HepG2 (cell line): ENCODE measurements at regions not wholly inside any gene's neighbourhood (a gene's known extent, or its start where the extent isn't known, plus 50 kb on each side); places are given as distances from the start of the nearest gene placed in this dataset.

Experiments
- BCLAF1 ChIP-seq: fragments of 450-650 bp; IDR thresholded peaks from 2 replicates; pipeline ENCODE4 v1.6.1; 2017; ENCODE audit warnings: mild to moderate bottlenecking
- CHCHD3 ChIP-seq: sonication (generic); formaldehyde crosslinking; IDR thresholded peaks from 2 replicates; pipeline ENCODE4 v1.8.0; 2022; ENCODE audit warnings: mild to moderate bottlenecking, missing genetic modification reagents, moderate library complexity
- CTCF ChIP-seq: sonication (generic); formaldehyde crosslinking; IDR thresholded peaks from 2 replicates; pipeline ENCODE4 v1.5.0; 2020; ENCODE audit warnings: mild to moderate bottlenecking, missing genetic modification reagents, moderate library complexity
- EP300 ChIP-seq, 3 experiments: sonication (generic) in 1 of 3; formaldehyde crosslinking in 1 of 3; IDR thresholded peaks; 2 replicates each; pipeline versions ENCODE4 v1.5.1 to v1.6.1; 2011 to 2020; ENCODE audit warnings: low read depth in 2 of 3, low read length in 2 of 3, borderline replicate concordance in 1 of 3, improper control_type of control experiment in 1 of 3, mild to moderate bottlenecking in 1 of 3, missing genetic modification reagents in 1 of 3, moderate library complexity in 1 of 3
- EZH2 ChIP-seq: conservative IDR thresholded peaks from 2 replicates; pipeline ENCODE4 v1.6.1; 2012; ENCODE audit warnings: mild to moderate bottlenecking, low read depth, low read length, moderate library complexity
- FOXK2 ChIP-seq: fragments of 450-650 bp; IDR thresholded peaks from 2 replicates; pipeline ENCODE4 v1.6.1; 2016
- POLR2AphosphoS5 ChIP-seq: IDR thresholded peaks from 2 replicates; pipeline ENCODE4 v1.6.1; 2012; ENCODE audit warnings: low read depth, low read length
- RELA ChIP-seq: sonication (generic); formaldehyde crosslinking; IDR thresholded peaks from 2 replicates; pipeline ENCODE4 v1.4.0; 2020; ENCODE audit warnings: missing genetic modification reagents
- YY1 ChIP-seq: IDR thresholded peaks from 2 replicates; pipeline ENCODE4 v1.6.1; 2011; ENCODE audit warnings: low read length, low read depth, moderate library complexity, mild to moderate bottlenecking; ENCODE audit not compliant: insufficient read depth, insufficient replicate concordance
- ZNF234 ChIP-seq: sonication (generic); formaldehyde crosslinking; conservative IDR thresholded peaks from 2 replicates; pipeline ENCODE4 v1.5.1; 2020; ENCODE audit warnings: mild to moderate bottlenecking, missing genetic modification reagents
- ZNF317 ChIP-seq: sonication (generic); formaldehyde crosslinking; IDR thresholded peaks from 2 replicates; pipeline ENCODE4 v1.5.0; 2020; ENCODE audit warnings: mild to moderate bottlenecking, missing genetic modification reagents
- ZNF713 ChIP-seq: sonication (generic); formaldehyde crosslinking; IDR thresholded peaks from 2 replicates; pipeline ENCODE4 v1.4.0; 2020; ENCODE audit warnings: mild to moderate bottlenecking, missing genetic modification reagents
- TF ChIP-seq, protein P1 (sequence below), 2 experiments: sonication (generic) in 1 of 2; formaldehyde crosslinking in 1 of 2; IDR thresholded peaks; 2 replicates each; pipeline versions ENCODE4 v1.5.1 to v1.6.1; 2011 to 2020; ENCODE audit warnings: borderline replicate concordance in 1 of 2, low read depth in 1 of 2, low read length in 1 of 2, mild to moderate bottlenecking in 1 of 2, missing genetic modification reagents in 1 of 2, moderate library complexity in 1 of 2
- TF ChIP-seq, protein P2 (sequence below): sonication (generic); formaldehyde crosslinking; IDR thresholded peaks from 2 replicates; pipeline ENCODE4 v1.4.0; 2020; ENCODE audit warnings: low read depth, mild to moderate bottlenecking, missing genetic modification reagents

DNA sequence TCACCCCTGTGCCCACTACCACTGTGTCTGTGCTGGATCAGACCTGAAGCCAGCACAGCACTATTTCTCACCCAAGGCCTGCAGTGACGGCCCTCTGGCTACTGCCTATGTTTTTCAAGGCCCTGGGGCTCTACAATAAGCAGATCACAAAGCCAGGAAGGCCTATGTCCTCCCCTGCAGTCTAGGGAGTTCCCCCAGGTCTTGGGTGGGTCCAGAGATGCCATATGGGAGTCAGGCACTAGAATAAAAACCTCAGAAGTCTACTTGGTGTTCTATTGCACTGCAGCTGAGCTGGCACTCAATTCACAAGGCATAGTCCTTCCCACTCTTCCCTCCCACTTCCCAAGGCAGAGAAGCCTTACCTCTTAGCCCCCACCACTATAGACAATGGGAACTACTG, 107.1 kb downstream of the FBXO4 start:
- TF ChIP-seq BCLAF1 (no peak), ZNF713 (CRISPR knock-in tag) (no peak), ZNF234 (CRISPR knock-in tag) (no peak), CHCHD3 (CRISPR knock-in tag) (no peak), EP300 (IDR thresholded peaks at IDR 0.05; ENCODE audit: low read depth in 2 of 2, low read length in 2 of 2) (no peak), EP300 (CRISPR knock-in tag; IDR thresholded peaks at IDR 0.05; ENCODE audit: borderline replicate concordance) (no peak), CTCF (no peak), RELA (CRISPR knock-in tag) (no peak), ZNF317 (no peak), POLR2AphosphoS5 (no peak), EZH2 (no peak), YY1 (no peak), FOXK2 (no peak)
- TF ChIP-seq, protein P1, sequence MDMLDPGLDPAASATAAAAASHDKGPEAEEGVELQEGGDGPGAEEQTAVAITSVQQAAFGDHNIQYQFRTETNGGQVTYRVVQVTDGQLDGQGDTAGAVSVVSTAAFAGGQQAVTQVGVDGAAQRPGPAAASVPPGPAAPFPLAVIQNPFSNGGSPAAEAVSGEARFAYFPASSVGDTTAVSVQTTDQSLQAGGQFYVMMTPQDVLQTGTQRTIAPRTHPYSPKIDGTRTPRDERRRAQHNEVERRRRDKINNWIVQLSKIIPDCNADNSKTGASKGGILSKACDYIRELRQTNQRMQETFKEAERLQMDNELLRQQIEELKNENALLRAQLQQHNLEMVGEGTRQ (IDR thresholded peaks at IDR 0.05; ENCODE audit: low read depth, low read length) = no peak
- TF ChIP-seq, protein P1 (CRISPR knock-in tag; IDR thresholded peaks at IDR 0.05; ENCODE audit: borderline replicate concordance) = no peak
- TF ChIP-seq, protein P2, sequence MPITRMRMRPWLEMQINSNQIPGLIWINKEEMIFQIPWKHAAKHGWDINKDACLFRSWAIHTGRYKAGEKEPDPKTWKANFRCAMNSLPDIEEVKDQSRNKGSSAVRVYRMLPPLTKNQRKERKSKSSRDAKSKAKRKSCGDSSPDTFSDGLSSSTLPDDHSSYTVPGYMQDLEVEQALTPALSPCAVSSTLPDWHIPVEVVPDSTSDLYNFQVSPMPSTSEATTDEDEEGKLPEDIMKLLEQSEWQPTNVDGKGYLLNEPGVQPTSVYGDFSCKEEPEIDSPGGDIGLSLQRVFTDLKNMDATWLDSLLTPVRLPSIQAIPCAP (CRISPR knock-in tag) = no peak
